Breast epithelium (tissue), 3 donors: ENCODE measurements at regions not wholly inside any gene's neighbourhood (a gene's known extent, or its start where the extent isn't known, plus 50 kb on each side); places are given as distances from the start of the nearest gene placed in this dataset.

ENCODE experiments used
- CTCF ChIP-seq, 3 donors: fragments of 450-650 bp; IDR thresholded peaks; one replicate each; pipeline ENCODE4 v1.5.1; 2016 to 2017; ENCODE audit warnings: antibody characterized with exemption in 3 of 3, mild to moderate bottlenecking in 3 of 3, moderate library complexity in 3 of 3
- POLR2A ChIP-seq: fragments of 450-650 bp; IDR thresholded peaks from one replicate; pipeline ENCODE4 v1.6.1; 2016; ENCODE audit warnings: antibody characterized with exemption, mild to moderate bottlenecking, moderate library complexity
- POLR2AphosphoS5 ChIP-seq, 3 donors: sonication (generic); formaldehyde crosslinking; IDR thresholded peaks; one replicate each; pipeline ENCODE4 v1.6.1; 2017; ENCODE audit warnings: antibody characterized with exemption in 3 of 3

GRCh38 chr22:33114565-33114964 lies 56.4 kb upstream of the SYN3 start:
- TF ChIP-seq CTCF (IDR thresholded peaks at IDR 0.05) = no peak
- TF ChIP-seq POLR2AphosphoS5 (IDR thresholded peaks at IDR 0.05) = no peak
- no peak for TF ChIP-seq POLR2A
